Caco-2 (cell line): ENCODE measurements at regions not wholly inside any gene's neighbourhood (a gene's known extent, or its start where the extent isn't known, plus 50 kb on each side); places are given as distances from the start of the nearest gene placed in this dataset.

Experiments
- BruUV-seq: library from RNA; stranded (reverse); fragments of 400-500 nt; replicated peaks from 2 replicates; lab custom pipeline; 2021; lab: Mats Ljungman, UMichigan
- CTCF ChIA-PET: fragments of 300-600 bp; sonication (Branson Sonifier 250); formaldehyde crosslinking; loops from one replicate; lab custom pipeline; 2022; ENCODE audit warnings: antibody characterized with exemption; lab: Charles Lee
- POLR2A ChIA-PET: fragments of 300-600 bp; sonication (Branson Sonifier 250); formaldehyde crosslinking; loops from one replicate; lab custom pipeline; 2022; ENCODE audit warnings: antibody characterized with exemption; lab: Charles Lee
- DNase-seq, 2 experiments: peaks; one replicate each; pipeline versions ENCODE4 v3.0.0 to v3.0.0-alpha.2; 2020 to 2022
- H3K27me3 ChIP-seq: replicated peaks from 2 replicates; pipeline ENCODE4 v1.6.0; 2011; ENCODE audit warnings: low read length; ENCODE audit not compliant: control insufficient read depth, insufficient read depth
- H3K36me3 ChIP-seq: 2 replicates; pipeline ENCODE4 v1.5.1; 2011; ENCODE audit warnings: low read length; ENCODE audit not compliant: control insufficient read depth, insufficient read depth
- H3K4me1 ChIP-seq: fragments of 250-450 bp; sonication (Bioruptor Pico); 2 replicates; pipeline ENCODE4 v1.5.1; 2020; ENCODE audit warnings: mild to moderate bottlenecking
- H3K4me3 ChIP-seq: 2 replicates; pipeline ENCODE4 v1.5.1; 2011; ENCODE audit warnings: low read depth, mild to moderate bottlenecking, control low read depth, low read length
- H3K9me3 ChIP-seq: fragments of 250-450 bp; sonication (Bioruptor Pico); 2 replicates; pipeline ENCODE4 v1.5.1; 2020; ENCODE audit warnings: mild to moderate bottlenecking, moderate library complexity
- H3K27ac Mint-ChIP-seq: one replicate; pipeline ENCODE4 v1.8.0; 2022; ENCODE audit warnings: mixed read lengths; ENCODE audit not compliant: unreplicated experiment
- H3K27me3 Mint-ChIP-seq: one replicate; pipeline ENCODE4 v1.8.0; 2022; ENCODE audit warnings: mixed read lengths; ENCODE audit not compliant: insufficient read depth, unreplicated experiment
- H3K36me3 Mint-ChIP-seq: one replicate; pipeline ENCODE4 v1.8.0; 2022; ENCODE audit warnings: mild to moderate bottlenecking, mixed read lengths; ENCODE audit not compliant: insufficient read depth, unreplicated experiment
- H3K4me1 Mint-ChIP-seq: one replicate; pipeline ENCODE4 v1.8.0; 2022; ENCODE audit warnings: low read depth, mixed read lengths; ENCODE audit not compliant: unreplicated experiment
- H3K4me3 Mint-ChIP-seq: one replicate; pipeline ENCODE4 v1.8.0; 2022; ENCODE audit warnings: mild to moderate bottlenecking, moderate library complexity, mixed read lengths; ENCODE audit not compliant: unreplicated experiment
- H3K9me3 Mint-ChIP-seq: one replicate; pipeline ENCODE4 v1.8.0; 2022; ENCODE audit warnings: mixed read lengths; ENCODE audit not compliant: unreplicated experiment
- CTCF ChIP-seq, 2 experiments: fragments of 200-600 bp in 1 of 2; IDR thresholded peaks; 1 replicate in 1 of 2; 2 replicates in 1 of 2; pipeline versions ENCODE4 v1.5.1 to v1.8.0; 2011 to 2022; ENCODE audit warnings: antibody characterized with exemption in 1 of 2, control low read depth in 1 of 2, inconsistent platforms in 1 of 2, low read depth in 1 of 2, low read length in 1 of 2, mild to moderate bottlenecking in 1 of 2, moderate library complexity in 1 of 2; ENCODE audit not compliant: insufficient read depth in 1 of 2, severe bottlenecking in 1 of 2, unreplicated experiment in 1 of 2
- intact Hi-C: fragments of 100-400 bp; cut with micrococcal nuclease; formaldehyde crosslinking; loops from one replicate; pipeline ENCODE4 v1.10.0; 2022; ENCODE audit not compliant: unreplicated experiment

- ChIA-PET POLR2A (no interaction called here), CTCF (no interaction called here)
- no peak for DNase-seq
- H3K9me3 Mint-ChIP-seq: no peaks in the 10 kb centered on the region
- intact Hi-C loops: no loop called here
- TF ChIP-seq CTCF (IDR thresholded peaks at IDR 0.05; ENCODE audit: insufficient read depth in 1 of 2, low read depth in 1 of 2, low read length in 1 of 2, severe bottlenecking in 1 of 2, unreplicated experiment in 1 of 2): no peak
- H3K4me1 Mint-ChIP-seq: no peaks in the 10 kb centered on the region
- H3K27me3 Mint-ChIP-seq: peaks cover 4% of the 10 kb centered on the region
- Histone ChIP-seq H3K9me3 (no peaks in the 10 kb centered on the region), H3K4me1 (no peaks in the 10 kb centered on the region), H3K27me3 (no peaks in the 10 kb centered on the region), H3K36me3 (no peaks in the 10 kb centered on the region), H3K4me3 (no peak overlapping the region)
- H3K4me3 Mint-ChIP-seq: no peak overlapping the region
- BruUV-seq: no TSS peak
- no peak overlapping the region for H3K27ac Mint-ChIP-seq
- no peaks in the 10 kb centered on the region for H3K36me3 Mint-ChIP-seq
Observed at GRCh38 chr12:41899577-41899976, 245.1 kb downstream of the GXYLT1 start.

GRCh38 chr12:41897593-41897992, 247.1 kb downstream of the GXYLT1 start:
- CTCF ChIA-PET: no interaction called here
- no peaks in the 10 kb centered on the region for H3K36me3 Mint-ChIP-seq
- no peaks in the 10 kb centered on the region for H3K4me1 Mint-ChIP-seq
- peaks cover 4% of the 10 kb centered on the region for H3K27me3 Mint-ChIP-seq
- DNase-seq: no peak
- Histone ChIP-seq H3K4me3 (no peak overlapping the region), H3K4me1 (no peaks in the 10 kb centered on the region), H3K36me3 (no peaks in the 10 kb centered on the region), H3K9me3 (no peaks in the 10 kb centered on the region), H3K27me3 (no peaks in the 10 kb centered on the region)
- no TSS peak for BruUV-seq
- no peak overlapping the region for H3K4me3 Mint-ChIP-seq
- H3K27ac Mint-ChIP-seq: no peak overlapping the region
- TF ChIP-seq CTCF (IDR thresholded peaks at IDR 0.05; ENCODE audit: insufficient read depth in 1 of 2, low read depth in 1 of 2, low read length in 1 of 2, severe bottlenecking in 1 of 2, unreplicated experiment in 1 of 2): no peak
- intact Hi-C loops: no loop called here
- no peaks in the 10 kb centered on the region for H3K9me3 Mint-ChIP-seq
- POLR2A ChIA-PET: no interaction called here

- BruUV-seq: no TSS peak
- no peaks in the 10 kb centered on the region for H3K9me3 ChIP-seq
- no peaks in the 10 kb centered on the region for H3K36me3 ChIP-seq
- POLR2A ChIA-PET: no interaction called here
- DNase-seq: no peak
- no peaks in the 10 kb centered on the region for H3K4me1 ChIP-seq
- no peak overlapping the region for H3K4me3 Mint-ChIP-seq
- H3K27me3 Mint-ChIP-seq: no peaks in the 10 kb centered on the region
- no peak overlapping the region for H3K27ac Mint-ChIP-seq
- H3K9me3 Mint-ChIP-seq: no peaks in the 10 kb centered on the region
- H3K4me3 ChIP-seq: no peak overlapping the region
- H3K4me1 Mint-ChIP-seq: no peaks in the 10 kb centered on the region
- intact Hi-C loops: no loop called here
- no peaks in the 10 kb centered on the region for H3K27me3 ChIP-seq
- no peaks in the 10 kb centered on the region for H3K36me3 Mint-ChIP-seq
- TF ChIP-seq CTCF (IDR thresholded peaks at IDR 0.05; ENCODE audit: insufficient read depth in 1 of 2, low read depth in 1 of 2, low read length in 1 of 2, severe bottlenecking in 1 of 2, unreplicated experiment in 1 of 2): no peak
- CTCF ChIA-PET: no interaction called here
Observed at GRCh38 chr12:41893491-41893890, 251.2 kb downstream of the GXYLT1 start.
